WTC11 (cell line): ENCODE measurements at regions not wholly inside any gene's neighbourhood (a gene's known extent, or its start where the extent isn't known, plus 50 kb on each side); places are given as distances from the start of the nearest gene placed in this dataset.

ENCODE experiments used
- ATAC-seq: fragments of 200-7000 bp; cut with Tn5 transposase; 2 replicates; pipeline ENCODE4 v1.10.0; 2021; ENCODE audit warnings: mild to moderate bottlenecking, moderate library complexity
- CTCF ChIA-PET: fragments of 300-600 bp; sonication (Branson Sonifier 250); formaldehyde crosslinking; loops from one replicate; lab custom pipeline; 2021; ENCODE audit warnings: antibody characterized with exemption; lab: Charles Lee
- POLR2A ChIA-PET: fragments of 350-600 bp; sonication (Branson Sonifier 250); formaldehyde crosslinking; loops from one replicate; lab custom pipeline; 2021; ENCODE audit warnings: antibody characterized with exemption; lab: Charles Lee
- DNase-seq: peaks from one replicate; pipeline ENCODE4 v3.0.0; 2021; ENCODE audit warnings: low spot score
- H3K27ac Mint-ChIP-seq: 2 replicates; pipeline ENCODE4 v1.8.0; 2021; ENCODE audit warnings: mixed read lengths
- H3K27me3 Mint-ChIP-seq: 2 replicates; pipeline ENCODE4 v1.8.0; 2021; ENCODE audit warnings: low read depth, mild to moderate bottlenecking, moderate library complexity, mixed read lengths
- H3K36me3 Mint-ChIP-seq: 2 replicates; pipeline ENCODE4 v1.8.0; 2021; ENCODE audit warnings: mixed read lengths
- H3K4me1 Mint-ChIP-seq: 2 replicates; pipeline ENCODE4 v1.8.0; 2022; ENCODE audit warnings: mixed read lengths
- H3K4me3 Mint-ChIP-seq: 2 replicates; pipeline ENCODE4 v1.8.0; 2021; ENCODE audit warnings: mild to moderate bottlenecking, moderate library complexity, mixed read lengths
- H3K9me3 Mint-ChIP-seq: 2 replicates; pipeline ENCODE4 v1.8.0; 2021; ENCODE audit warnings: mixed read lengths
- AR ChIP-seq: fragments of 250-450 bp; sonication (Bioruptor Pico); IDR thresholded peaks from 2 replicates; pipeline ENCODE4 v1.9.0; 2021; ENCODE audit warnings: mild to moderate bottlenecking
- ATF1 ChIP-seq: sonication (generic); formaldehyde crosslinking; IDR thresholded peaks from 2 replicates; pipeline ENCODE4 v1.8.1; 2023; ENCODE audit warnings: mild to moderate bottlenecking, moderate library complexity, missing genetic modification reagents
- GRHL2 ChIP-seq: fragments of 250-450 bp; sonication (Bioruptor Pico); IDR thresholded peaks from 2 replicates; pipeline ENCODE4 v1.8.0; 2022; ENCODE audit warnings: mild to moderate bottlenecking, moderate library complexity; ENCODE audit not compliant: insufficient replicate concordance, severe bottlenecking
- HMGA2 ChIP-seq: fragments of 250-450 bp; sonication (Bioruptor Pico); IDR thresholded peaks from 2 replicates; pipeline ENCODE4 v1.4.0; 2021; ENCODE audit warnings: mild to moderate bottlenecking, moderate library complexity
- IRF2 ChIP-seq: sonication (generic); formaldehyde crosslinking; IDR thresholded peaks from 2 replicates; pipeline ENCODE4 v1.8.0; 2022; ENCODE audit warnings: low read depth, missing genetic modification reagents, borderline replicate concordance
- JAZF1 ChIP-seq: fragments of 250-450 bp; sonication (Bioruptor Pico); IDR thresholded peaks from 2 replicates; pipeline ENCODE4 v1.9.0; 2021; ENCODE audit warnings: moderate library complexity, mild to moderate bottlenecking, inconsistent platforms
- MXD4 ChIP-seq: fragments of 250-450 bp; sonication (Bioruptor Pico); IDR thresholded peaks from 2 replicates; pipeline ENCODE4 v1.8.0; 2021; ENCODE audit warnings: mild to moderate bottlenecking, moderate library complexity, borderline replicate concordance
- NR3C1 ChIP-seq: sonication (generic); formaldehyde crosslinking; conservative IDR thresholded peaks from 2 replicates; pipeline ENCODE4 v1.8.1; 2023; ENCODE audit warnings: low read depth, mild to moderate bottlenecking, missing genetic modification reagents
- PRDM15 ChIP-seq: sonication (generic); formaldehyde crosslinking; IDR thresholded peaks from 2 replicates; pipeline ENCODE4 v1.8.0; 2022; ENCODE audit warnings: missing genetic modification reagents
- PREB ChIP-seq: sonication (generic); formaldehyde crosslinking; IDR thresholded peaks from 2 replicates; pipeline ENCODE4 v1.8.1; 2022; ENCODE audit warnings: mild to moderate bottlenecking, missing genetic modification reagents, moderate library complexity, borderline replicate concordance
- RELA ChIP-seq: sonication (generic); formaldehyde crosslinking; IDR thresholded peaks from 2 replicates; pipeline ENCODE4 v1.8.1; 2022; ENCODE audit warnings: missing genetic modification reagents, mild to moderate bottlenecking, borderline replicate concordance
- RORB ChIP-seq: fragments of 250-450 bp; sonication (Bioruptor Pico); IDR thresholded peaks from 2 replicates; pipeline ENCODE4 v1.9.0; 2021; ENCODE audit warnings: mild to moderate bottlenecking
- ZNF121 ChIP-seq: sonication (generic); formaldehyde crosslinking; IDR thresholded peaks from 2 replicates; pipeline ENCODE4 v1.8.0; 2023; ENCODE audit warnings: missing genetic modification reagents
- ZNF281 ChIP-seq: sonication (generic); formaldehyde crosslinking; IDR thresholded peaks from 2 replicates; pipeline ENCODE4 v1.8.0; 2023; ENCODE audit warnings: mild to moderate bottlenecking, missing genetic modification reagents
- ZNF317 ChIP-seq: sonication (generic); formaldehyde crosslinking; IDR thresholded peaks from 2 replicates; pipeline ENCODE4 v1.8.1; 2023; ENCODE audit warnings: low read depth, mild to moderate bottlenecking, moderate library complexity, missing genetic modification reagents, borderline replicate concordance
- ZNF416 ChIP-seq: fragments of 250-450 bp; sonication (Bioruptor Pico); IDR thresholded peaks from 2 replicates; pipeline ENCODE4 v1.9.0; 2021; ENCODE audit warnings: mild to moderate bottlenecking, inconsistent platforms
- ZNF512 ChIP-seq: sonication (generic); formaldehyde crosslinking; IDR thresholded peaks from 2 replicates; pipeline ENCODE4 v1.8.1; 2022; ENCODE audit warnings: missing genetic modification reagents, borderline replicate concordance
- ZSCAN18 ChIP-seq: fragments of 250-450 bp; sonication (Bioruptor Pico); IDR thresholded peaks from 2 replicates; pipeline ENCODE4 v2.1.2; 2022; ENCODE audit warnings: mild to moderate bottlenecking, moderate library complexity

GRCh38 chr3:105195260-105195659 is 171.4 kb upstream of the ALCAM start:
- CTCF ChIA-PET: no interaction called here
- no peaks in the 10 kb centered on the region for H3K27me3 Mint-ChIP-seq
- peaks cover 12% of the 10 kb centered on the region for H3K9me3 Mint-ChIP-seq
- no peak overlapping the region for H3K4me3 Mint-ChIP-seq
- H3K27ac Mint-ChIP-seq: no peak overlapping the region
- TF ChIP-seq ZNF317 (CRISPR knock-in tag) (no peak), NR3C1 (CRISPR knock-in tag) (no peak), AR (no peak)
- ATAC-seq: no peak
- DNase-seq: no peak
- H3K36me3 Mint-ChIP-seq: peaks cover 11% of the 10 kb centered on the region; the same call in 1 of the 2 replicates
- H3K4me1 Mint-ChIP-seq: peaks cover 8% of the 10 kb centered on the region
- POLR2A ChIA-PET: no interaction called here

GRCh38 chr3:105197863-105198262 is 168.8 kb upstream of the ALCAM start:
- CTCF ChIA-PET: no interaction called here
- no peak overlapping the region for H3K27ac Mint-ChIP-seq
- H3K4me3 Mint-ChIP-seq: no peak overlapping the region
- H3K36me3 Mint-ChIP-seq: peaks cover under 1% of the 10 kb centered on the region; the same call in 1 of the 2 replicates
- no peaks in the 10 kb centered on the region for H3K27me3 Mint-ChIP-seq
- POLR2A ChIA-PET: no interaction called here
- ATAC-seq: no peak
- H3K4me1 Mint-ChIP-seq: peaks cover 8% of the 10 kb centered on the region
- peaks cover 1% of the 10 kb centered on the region for H3K9me3 Mint-ChIP-seq
- no peak for DNase-seq
- TF ChIP-seq ZNF512: no peak

GRCh38 chr3:105199217-105199616 is 167.5 kb upstream of the ALCAM start:
- H3K9me3 Mint-ChIP-seq: no peaks in the 10 kb centered on the region
- no peak for ATAC-seq
- H3K4me3 Mint-ChIP-seq: no peak overlapping the region
- H3K36me3 Mint-ChIP-seq: no peaks in the 10 kb centered on the region
- no peak for DNase-seq
- ChIA-PET POLR2A (no interaction called here), CTCF (interaction anchor here (0.6 kb wide), 1 partner anchor 749 kb away, joined by 3 read pairs; no protein-coding TSS in a partner anchor)
- H3K4me1 Mint-ChIP-seq: peaks cover under 1% of the 10 kb centered on the region; the same call in 1 of the 2 replicates
- H3K27me3 Mint-ChIP-seq: no peaks in the 10 kb centered on the region
- H3K27ac Mint-ChIP-seq: no peak overlapping the region
- TF ChIP-seq IRF2 (CRISPR knock-in tag) (no peak), RORB (no peak), ZNF281 (CRISPR knock-in tag) (no peak), PREB (CRISPR knock-in tag) (no peak), NR3C1 (CRISPR knock-in tag) (no peak), MXD4 (no peak), RELA (CRISPR knock-in tag) (no peak), ZNF416 (CRISPR knock-in tag) (no peak), ATF1 (CRISPR knock-in tag) (no peak), ZNF121 (CRISPR knock-in tag) (no peak), PRDM15 (CRISPR knock-in tag) (no peak), ZSCAN18 (CRISPR knock-in tag) (no peak), GRHL2 (CRISPR knock-in tag) (no peak), JAZF1 (CRISPR knock-in tag) (no peak), HMGA2 (CRISPR knock-in tag) (no peak)
